NCI-H1436 treated with DMSO at 0.1 percent for 48 hours (cell line): ENCODE measurements at regions not wholly inside any gene's neighbourhood (a gene's known extent, or its start where the extent isn't known, plus 50 kb on each side); places are given as distances from the start of the nearest gene placed in this dataset.
A peak's percentile ranks its signal among the peaks of the same experiment; 100 is the strongest.
"Not testable (repeated sequence)": the region's sequence is repeated elsewhere in the genome, so short reads cannot be mapped to it uniquely, and the experiment has no call there.

ENCODE experiments used
- DNase-seq: peaks from one replicate; lab custom pipeline; 2025; lab: John Stamatoyannopoulos, UW

GRCh38 chr1:55821234-55821633, 606.1 kb upstream of the USP24 start:
- DNase-seq, result no peak

GRCh38 chr1:55820501-55820900, 605.3 kb upstream of the USP24 start:
- peak; percentile 45 for DNase-seq

- no peak for DNase-seq
Measured at GRCh38 chr1:55819011-55819410, 603.8 kb upstream of the USP24 start.

- DNase-seq, result no peak
Measured at GRCh38 chr1:55816456-55817426, 601.6 kb upstream of the USP24 start.

- no peak for DNase-seq
Measured at GRCh38 chr1:55815745-55816455, 600.7 kb upstream of the USP24 start.

GRCh38 chr1:55814967-55815366, 599.8 kb upstream of the USP24 start:
- DNase-seq, result no peak

GRCh38 chr1:55813618-55814017, 598.5 kb upstream of the USP24 start:
- no peak for DNase-seq

GRCh38 chr1:55812281-55812680, 597.1 kb upstream of the USP24 start:
- DNase-seq, result no peak

- DNase-seq, result no peak
Measured at GRCh38 chr1:55808263-55808662, 593.1 kb upstream of the USP24 start.

- no peak for DNase-seq
Measured at GRCh38 chr1:55803429-55803828, 588.3 kb upstream of the USP24 start.

- no peak for DNase-seq
Measured at GRCh38 chr1:55801481-55801880, 586.3 kb upstream of the USP24 start.

GRCh38 chr1:55800503-55800902, 585.3 kb upstream of the USP24 start:
- no peak for DNase-seq

GRCh38 chr1:55793856-55794255, 578.7 kb upstream of the USP24 start:
- no peak for DNase-seq

- DNase-seq, result no peak
Measured at GRCh38 chr1:55792870-55793269, 577.7 kb upstream of the USP24 start.

GRCh38 chr1:55789466-55789865, 574.3 kb upstream of the USP24 start:
- DNase-seq, result no peak

GRCh38 chr1:55786396-55786795, 571.2 kb upstream of the USP24 start:
- no peak for DNase-seq

- DNase-seq, result not testable (repeated sequence)
Measured at GRCh38 chr1:55784941-55785450, 569.8 kb upstream of the USP24 start.

GRCh38 chr1:55781944-55782482, 566.8 kb upstream of the USP24 start:
- no peak for DNase-seq

- no peak for DNase-seq
Measured at GRCh38 chr1:55781003-55781402, 565.8 kb upstream of the USP24 start.

GRCh38 chr1:55777545-55777944, 562.4 kb upstream of the USP24 start:
- DNase-seq, result no peak

GRCh38 chr1:55775007-55775406, 559.8 kb upstream of the USP24 start:
- DNase-seq, result no peak

- DNase-seq, result no peak
Measured at GRCh38 chr1:55774446-55774845, 559.3 kb upstream of the USP24 start.
